GM23338 (cell line): ENCODE measurements at regions not wholly inside any gene's neighbourhood (a gene's known extent, or its start where the extent isn't known, plus 50 kb on each side); places are given as distances from the start of the nearest gene placed in this dataset.

Experiments
- ATAC-seq: fragments of 200-7000 bp; cut with Tn5 transposase; 3 replicates; pipeline ENCODE4 v1.9.1; 2020
- DNase-seq: peaks from one replicate; pipeline ENCODE4 v3.0.0-alpha.2; 2015; ENCODE audit warnings: low spot score
- H2AFZ ChIP-seq: fragments of 200-600 bp; sonication (generic); 2 replicates; pipeline ENCODE4 v1.8.0; 2016; ENCODE audit warnings: antibody characterized with exemption, mild to moderate bottlenecking, moderate library complexity
- H3F3A ChIP-seq: fragments of 200-600 bp; sonication (generic); replicated peaks from 2 replicates; pipeline ENCODE4 v1.8.0; 2017; ENCODE audit warnings: antibody characterized with exemption, mixed run types, low read depth
- H3K27ac ChIP-seq: fragments of 200-600 bp; sonication (generic); 2 replicates; pipeline ENCODE4 v1.6.1; 2016; ENCODE audit warnings: low read depth
- H3K27me3 ChIP-seq: fragments of 200-600 bp; sonication (generic); 2 replicates; pipeline ENCODE4 v1.8.0; 2016; ENCODE audit warnings: mild to moderate bottlenecking, mixed run types, moderate library complexity; ENCODE audit not compliant: insufficient read depth
- H3K36me3 ChIP-seq: fragments of 200-600 bp; sonication (generic); 2 replicates; pipeline ENCODE4 v1.8.0; 2016; ENCODE audit warnings: mild to moderate bottlenecking; ENCODE audit not compliant: insufficient read depth
- H3K4me1 ChIP-seq: fragments of 200-600 bp; sonication (generic); 2 replicates; pipeline ENCODE4 v1.8.0; 2016; ENCODE audit warnings: mild to moderate bottlenecking, moderate library complexity; ENCODE audit not compliant: insufficient read depth
- H3K4me2 ChIP-seq: fragments of 200-600 bp; sonication (generic); 2 replicates; pipeline ENCODE4 v1.7.1; 2017; ENCODE audit warnings: mixed run types
- H3K4me3 ChIP-seq: fragments of 200-600 bp; sonication (generic); 2 replicates; pipeline ENCODE4 v1.6.1; 2016; ENCODE audit warnings: mixed run types
- H3K79me2 ChIP-seq: fragments of 200-600 bp; sonication (generic); replicated peaks from 2 replicates; pipeline ENCODE4 v1.8.0; 2017; ENCODE audit warnings: mild to moderate bottlenecking; ENCODE audit not compliant: insufficient read depth
- H3K9me2 ChIP-seq: fragments of 200-600 bp; sonication (generic); 2 replicates; pipeline ENCODE4 v1.8.0; 2017; ENCODE audit not compliant: insufficient read depth
- H4K20me1 ChIP-seq: fragments of 200-600 bp; sonication (generic); replicated peaks from 2 replicates; pipeline ENCODE4 v1.8.0; 2017; ENCODE audit warnings: mild to moderate bottlenecking; ENCODE audit not compliant: insufficient read depth
- H3K27ac Mint-ChIP-seq: 2 replicates; pipeline ENCODE4 v1.8.0; 2020; ENCODE audit warnings: inconsistent platforms, mild to moderate bottlenecking, moderate library complexity, mixed read lengths
- H3K27me3 Mint-ChIP-seq: 3 replicates; pipeline ENCODE4 v1.8.0; 2022; ENCODE audit warnings: low read depth, mild to moderate bottlenecking, moderate library complexity, mixed read lengths, inconsistent platforms; ENCODE audit not compliant: insufficient read depth, poor library complexity
- H3K36me3 Mint-ChIP-seq: 3 replicates; pipeline ENCODE4 v1.8.0; 2021; ENCODE audit warnings: low read depth, mild to moderate bottlenecking, inconsistent platforms, moderate library complexity, mixed read lengths
- H3K4me1 Mint-ChIP-seq: 3 replicates; pipeline ENCODE4 v1.8.0; 2020; ENCODE audit warnings: mild to moderate bottlenecking, inconsistent platforms, mixed read lengths
- H3K4me3 Mint-ChIP-seq: 3 replicates; pipeline ENCODE4 v1.8.0; 2021; ENCODE audit warnings: moderate library complexity, mild to moderate bottlenecking, inconsistent platforms, mixed read lengths
- H3K9me3 Mint-ChIP-seq: 3 replicates; pipeline ENCODE4 v1.8.0; 2020; ENCODE audit warnings: moderate library complexity, mild to moderate bottlenecking, inconsistent platforms, mixed read lengths
- CREB1 ChIP-seq: fragments of 250-450 bp; sonication (Bioruptor Pico); IDR thresholded peaks from 2 replicates; pipeline ENCODE4 v1.5.0; 2020; ENCODE audit warnings: low read depth, mild to moderate bottlenecking, moderate library complexity
- EZH2 ChIP-seq: fragments of 200-600 bp; sonication (generic); IDR thresholded peaks from one replicate; pipeline ENCODE4 v1.8.0; 2017; ENCODE audit warnings: antibody characterized with exemption, mild to moderate bottlenecking, low read depth; ENCODE audit not compliant: unreplicated experiment
- EZH2phosphoT487 ChIP-seq: fragments of 200-600 bp; sonication (generic); IDR thresholded peaks from one replicate; pipeline ENCODE4 v1.8.1; 2018; ENCODE audit warnings: antibody characterized with exemption; ENCODE audit not compliant: unreplicated experiment
- JUNB ChIP-seq: IDR thresholded peaks from one replicate; pipeline ENCODE4 v1.6.1; 2016; ENCODE audit warnings: antibody characterized with exemption; ENCODE audit not compliant: unreplicated experiment
- NANOG ChIP-seq: IDR thresholded peaks from 2 replicates; pipeline ENCODE4 v1.6.1; 2016; ENCODE audit warnings: antibody characterized with exemption, borderline replicate concordance
- POLR2AphosphoS5 ChIP-seq: IDR thresholded peaks from 2 replicates; pipeline ENCODE4 v1.6.1; 2016; ENCODE audit warnings: antibody characterized with exemption, low read depth
- STAT1 ChIP-seq: IDR thresholded peaks from one replicate; pipeline ENCODE4 v1.6.1; 2016; ENCODE audit warnings: antibody characterized with exemption; ENCODE audit not compliant: unreplicated experiment
- ZNF114 ChIP-seq: fragments of 250-450 bp; sonication (Bioruptor Pico); IDR thresholded peaks from 2 replicates; pipeline ENCODE4 v1.5.0; 2020; ENCODE audit warnings: mild to moderate bottlenecking, moderate library complexity
- ZNF331 ChIP-seq: fragments of 250-450 bp; sonication (Bioruptor Pico); IDR thresholded peaks from 2 replicates; pipeline ENCODE4 v1.5.0; 2020; ENCODE audit warnings: low read depth, mild to moderate bottlenecking, moderate library complexity
- TF ChIP-seq, protein P1 (sequence below): fragments of 250-450 bp; sonication (Bioruptor Pico); IDR thresholded peaks from 2 replicates; pipeline ENCODE4 v1.5.0; 2020; ENCODE audit warnings: mild to moderate bottlenecking, moderate library complexity
- TF ChIP-seq, protein P2 (sequence below): IDR thresholded peaks from one replicate; pipeline ENCODE4 v1.6.1; 2018; ENCODE audit warnings: antibody characterized with exemption; ENCODE audit not compliant: unreplicated experiment
- TF ChIP-seq, protein P3 (sequence below), 2 experiments: fragments of 200-600 bp in 1 of 2; sonication (generic) in 1 of 2; conservative IDR thresholded peaks; 2 replicates each; pipeline versions ENCODE4 v1.5.1 to v1.6.1; 2016 to 2017; ENCODE audit warnings: antibody characterized with exemption in 2 of 2, low read depth in 2 of 2, mild to moderate bottlenecking in 2 of 2, moderate library complexity in 1 of 2
- TF ChIP-seq, protein P4 (sequence below): IDR thresholded peaks from 2 replicates; pipeline ENCODE4 v1.6.1; 2016; ENCODE audit warnings: antibody characterized with exemption

DNA sequence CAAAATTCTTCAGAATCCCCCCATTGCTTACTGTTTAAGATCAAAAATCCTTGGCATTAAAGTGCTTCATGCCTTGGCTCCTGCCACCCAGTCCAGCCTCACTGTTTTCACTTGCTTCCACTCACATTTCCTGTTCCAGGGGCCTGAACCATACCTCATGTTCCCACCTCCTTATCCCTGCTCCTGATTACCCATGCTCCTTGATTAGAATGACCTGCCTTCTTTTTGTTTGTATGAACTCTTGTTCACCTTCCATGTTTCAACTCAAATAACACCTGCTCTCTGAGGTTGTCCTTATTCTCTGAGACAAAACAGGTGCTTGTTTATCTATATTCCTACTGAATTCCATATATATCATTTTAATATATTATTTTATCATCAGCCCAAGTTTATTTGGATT lies 77.1 kb upstream of the VSTM2A start:
- Histone ChIP-seq H3K27ac (no peak overlapping the region), H3K27me3 (no peaks in the 10 kb centered on the region), H3K36me3 (0 out of 2 replicates have a peak, but pooled peaks cover 6% of the 10 kb centered on the region), H2AFZ (no peak overlapping the region), H3K9me2 (peaks cover 5% of the 10 kb centered on the region; the same call in 1 of the 2 replicates), H3K4me2 (no peak overlapping the region), H3F3A (no peaks in the 10 kb centered on the region), H3K4me1 (no peaks in the 10 kb centered on the region), H4K20me1 (no peaks in the 10 kb centered on the region), H3K79me2 (no peaks in the 10 kb centered on the region), H3K4me3 (no peak overlapping the region)
- H3K36me3 Mint-ChIP-seq: peaks cover 3% of the 10 kb centered on the region; the same call in 1 of the 3 replicates
- no peak overlapping the region for H3K27ac Mint-ChIP-seq
- peaks cover 10% of the 10 kb centered on the region for H3K9me3 Mint-ChIP-seq
- ATAC-seq: no peak
- H3K27me3 Mint-ChIP-seq: no peaks in the 10 kb centered on the region
- H3K4me1 Mint-ChIP-seq: no peaks in the 10 kb centered on the region
- TF ChIP-seq, protein P1, sequence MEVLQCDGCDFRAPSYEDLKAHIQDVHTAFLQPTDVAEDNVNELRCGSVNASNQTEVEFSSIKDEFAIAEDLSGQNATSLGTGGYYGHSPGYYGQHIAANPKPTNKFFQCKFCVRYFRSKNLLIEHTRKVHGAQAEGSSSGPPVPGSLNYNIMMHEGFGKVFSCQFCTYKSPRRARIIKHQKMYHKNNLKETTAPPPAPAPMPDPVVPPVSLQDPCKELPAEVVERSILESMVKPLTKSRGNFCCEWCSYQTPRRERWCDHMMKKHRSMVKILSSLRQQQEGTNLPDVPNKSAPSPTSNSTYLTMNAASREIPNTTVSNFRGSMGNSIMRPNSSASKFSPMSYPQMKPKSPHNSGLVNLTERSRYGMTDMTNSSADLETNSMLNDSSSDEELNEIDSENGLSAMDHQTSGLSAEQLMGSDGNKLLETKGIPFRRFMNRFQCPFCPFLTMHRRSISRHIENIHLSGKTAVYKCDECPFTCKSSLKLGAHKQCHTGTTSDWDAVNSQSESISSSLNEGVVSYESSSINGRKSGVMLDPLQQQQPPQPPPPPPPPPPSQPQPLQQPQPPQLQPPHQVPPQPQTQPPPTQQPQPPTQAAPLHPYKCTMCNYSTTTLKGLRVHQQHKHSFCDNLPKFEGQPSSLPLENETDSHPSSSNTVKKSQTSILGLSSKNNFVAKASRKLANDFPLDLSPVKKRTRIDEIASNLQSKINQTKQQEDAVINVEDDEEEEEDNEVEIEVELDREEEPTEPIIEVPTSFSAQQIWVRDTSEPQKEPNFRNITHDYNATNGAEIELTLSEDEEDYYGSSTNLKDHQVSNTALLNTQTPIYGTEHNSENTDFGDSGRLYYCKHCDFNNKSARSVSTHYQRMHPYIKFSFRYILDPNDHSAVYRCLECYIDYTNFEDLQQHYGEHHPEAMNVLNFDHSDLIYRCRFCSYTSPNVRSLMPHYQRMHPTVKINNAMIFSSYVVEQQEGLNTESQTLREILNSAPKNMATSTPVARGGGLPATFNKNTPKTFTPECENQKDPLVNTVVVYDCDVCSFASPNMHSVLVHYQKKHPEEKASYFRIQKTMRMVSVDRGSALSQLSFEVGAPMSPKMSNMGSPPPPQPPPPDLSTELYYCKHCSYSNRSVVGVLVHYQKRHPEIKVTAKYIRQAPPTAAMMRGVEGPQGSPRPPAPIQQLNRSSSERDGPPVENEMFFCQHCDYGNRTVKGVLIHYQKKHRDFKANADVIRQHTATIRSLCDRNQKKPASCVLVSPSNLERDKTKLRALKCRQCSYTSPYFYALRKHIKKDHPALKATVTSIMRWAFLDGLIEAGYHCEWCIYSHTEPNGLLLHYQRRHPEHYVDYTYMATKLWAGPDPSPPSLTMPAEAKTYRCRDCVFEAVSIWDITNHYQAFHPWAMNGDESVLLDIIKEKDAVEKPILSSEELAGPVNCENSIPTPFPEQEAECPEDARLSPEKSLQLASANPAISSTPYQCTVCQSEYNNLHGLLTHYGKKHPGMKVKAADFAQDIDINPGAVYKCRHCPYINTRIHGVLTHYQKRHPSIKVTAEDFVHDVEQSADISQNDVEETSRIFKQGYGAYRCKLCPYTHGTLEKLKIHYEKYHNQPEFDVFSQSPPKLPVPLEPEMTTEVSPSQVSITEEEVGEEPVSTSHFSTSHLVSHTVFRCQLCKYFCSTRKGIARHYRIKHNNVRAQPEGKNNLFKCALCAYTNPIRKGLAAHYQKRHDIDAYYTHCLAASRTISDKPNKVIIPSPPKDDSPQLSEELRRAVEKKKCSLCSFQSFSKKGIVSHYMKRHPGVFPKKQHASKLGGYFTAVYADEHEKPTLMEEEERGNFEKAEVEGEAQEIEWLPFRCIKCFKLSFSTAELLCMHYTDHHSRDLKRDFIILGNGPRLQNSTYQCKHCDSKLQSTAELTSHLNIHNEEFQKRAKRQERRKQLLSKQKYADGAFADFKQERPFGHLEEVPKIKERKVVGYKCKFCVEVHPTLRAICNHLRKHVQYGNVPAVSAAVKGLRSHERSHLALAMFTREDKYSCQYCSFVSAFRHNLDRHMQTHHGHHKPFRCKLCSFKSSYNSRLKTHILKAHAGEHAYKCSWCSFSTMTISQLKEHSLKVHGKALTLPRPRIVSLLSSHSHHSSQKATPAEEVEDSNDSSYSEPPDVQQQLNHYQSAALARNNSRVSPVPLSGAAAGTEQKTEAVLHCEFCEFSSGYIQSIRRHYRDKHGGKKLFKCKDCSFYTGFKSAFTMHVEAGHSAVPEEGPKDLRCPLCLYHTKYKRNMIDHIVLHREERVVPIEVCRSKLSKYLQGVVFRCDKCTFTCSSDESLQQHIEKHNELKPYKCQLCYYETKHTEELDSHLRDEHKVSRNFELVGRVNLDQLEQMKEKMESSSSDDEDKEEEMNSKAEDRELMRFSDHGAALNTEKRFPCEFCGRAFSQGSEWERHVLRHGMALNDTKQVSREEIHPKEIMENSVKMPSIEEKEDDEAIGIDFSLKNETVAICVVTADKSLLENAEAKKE: no peak
- TF ChIP-seq CREB1 (no peak), NANOG (no peak), EZH2 (no peak), EZH2phosphoT487 (no peak), POLR2AphosphoS5 (no peak), STAT1 (no peak), ZNF331 (CRISPR knock-in tag) (no peak), JUNB (no peak), ZNF114 (CRISPR knock-in tag) (no peak)
- TF ChIP-seq, protein P2, sequence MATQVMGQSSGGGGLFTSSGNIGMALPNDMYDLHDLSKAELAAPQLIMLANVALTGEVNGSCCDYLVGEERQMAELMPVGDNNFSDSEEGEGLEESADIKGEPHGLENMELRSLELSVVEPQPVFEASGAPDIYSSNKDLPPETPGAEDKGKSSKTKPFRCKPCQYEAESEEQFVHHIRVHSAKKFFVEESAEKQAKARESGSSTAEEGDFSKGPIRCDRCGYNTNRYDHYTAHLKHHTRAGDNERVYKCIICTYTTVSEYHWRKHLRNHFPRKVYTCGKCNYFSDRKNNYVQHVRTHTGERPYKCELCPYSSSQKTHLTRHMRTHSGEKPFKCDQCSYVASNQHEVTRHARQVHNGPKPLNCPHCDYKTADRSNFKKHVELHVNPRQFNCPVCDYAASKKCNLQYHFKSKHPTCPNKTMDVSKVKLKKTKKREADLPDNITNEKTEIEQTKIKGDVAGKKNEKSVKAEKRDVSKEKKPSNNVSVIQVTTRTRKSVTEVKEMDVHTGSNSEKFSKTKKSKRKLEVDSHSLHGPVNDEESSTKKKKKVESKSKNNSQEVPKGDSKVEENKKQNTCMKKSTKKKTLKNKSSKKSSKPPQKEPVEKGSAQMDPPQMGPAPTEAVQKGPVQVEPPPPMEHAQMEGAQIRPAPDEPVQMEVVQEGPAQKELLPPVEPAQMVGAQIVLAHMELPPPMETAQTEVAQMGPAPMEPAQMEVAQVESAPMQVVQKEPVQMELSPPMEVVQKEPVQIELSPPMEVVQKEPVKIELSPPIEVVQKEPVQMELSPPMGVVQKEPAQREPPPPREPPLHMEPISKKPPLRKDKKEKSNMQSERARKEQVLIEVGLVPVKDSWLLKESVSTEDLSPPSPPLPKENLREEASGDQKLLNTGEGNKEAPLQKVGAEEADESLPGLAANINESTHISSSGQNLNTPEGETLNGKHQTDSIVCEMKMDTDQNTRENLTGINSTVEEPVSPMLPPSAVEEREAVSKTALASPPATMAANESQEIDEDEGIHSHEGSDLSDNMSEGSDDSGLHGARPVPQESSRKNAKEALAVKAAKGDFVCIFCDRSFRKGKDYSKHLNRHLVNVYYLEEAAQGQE: no peak
- TF ChIP-seq, protein P3, sequence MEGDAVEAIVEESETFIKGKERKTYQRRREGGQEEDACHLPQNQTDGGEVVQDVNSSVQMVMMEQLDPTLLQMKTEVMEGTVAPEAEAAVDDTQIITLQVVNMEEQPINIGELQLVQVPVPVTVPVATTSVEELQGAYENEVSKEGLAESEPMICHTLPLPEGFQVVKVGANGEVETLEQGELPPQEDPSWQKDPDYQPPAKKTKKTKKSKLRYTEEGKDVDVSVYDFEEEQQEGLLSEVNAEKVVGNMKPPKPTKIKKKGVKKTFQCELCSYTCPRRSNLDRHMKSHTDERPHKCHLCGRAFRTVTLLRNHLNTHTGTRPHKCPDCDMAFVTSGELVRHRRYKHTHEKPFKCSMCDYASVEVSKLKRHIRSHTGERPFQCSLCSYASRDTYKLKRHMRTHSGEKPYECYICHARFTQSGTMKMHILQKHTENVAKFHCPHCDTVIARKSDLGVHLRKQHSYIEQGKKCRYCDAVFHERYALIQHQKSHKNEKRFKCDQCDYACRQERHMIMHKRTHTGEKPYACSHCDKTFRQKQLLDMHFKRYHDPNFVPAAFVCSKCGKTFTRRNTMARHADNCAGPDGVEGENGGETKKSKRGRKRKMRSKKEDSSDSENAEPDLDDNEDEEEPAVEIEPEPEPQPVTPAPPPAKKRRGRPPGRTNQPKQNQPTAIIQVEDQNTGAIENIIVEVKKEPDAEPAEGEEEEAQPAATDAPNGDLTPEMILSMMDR (conservative IDR thresholded peaks at IDR 0.05; ENCODE audit: low read depth in 2 of 2): no peak
- TF ChIP-seq, protein P4, sequence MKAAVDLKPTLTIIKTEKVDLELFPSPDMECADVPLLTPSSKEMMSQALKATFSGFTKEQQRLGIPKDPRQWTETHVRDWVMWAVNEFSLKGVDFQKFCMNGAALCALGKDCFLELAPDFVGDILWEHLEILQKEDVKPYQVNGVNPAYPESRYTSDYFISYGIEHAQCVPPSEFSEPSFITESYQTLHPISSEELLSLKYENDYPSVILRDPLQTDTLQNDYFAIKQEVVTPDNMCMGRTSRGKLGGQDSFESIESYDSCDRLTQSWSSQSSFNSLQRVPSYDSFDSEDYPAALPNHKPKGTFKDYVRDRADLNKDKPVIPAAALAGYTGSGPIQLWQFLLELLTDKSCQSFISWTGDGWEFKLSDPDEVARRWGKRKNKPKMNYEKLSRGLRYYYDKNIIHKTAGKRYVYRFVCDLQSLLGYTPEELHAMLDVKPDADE: no peak
- DNase-seq: no peak
- H3K4me3 Mint-ChIP-seq: no peak overlapping the region
